ENCODE measurements at regions not wholly inside any gene's neighbourhood (a gene's known extent, or its start where the extent isn't known, plus 50 kb on each side); places are given as distances from the start of the nearest gene placed in this dataset.

GRCh38 chr9:1327467-1327866, 277.3 kb downstream of the DMRT2 start:
- Histone ChIP-seq H3K36me3 (ENCODE audit: control insufficient read depth, insufficient read depth, low read length) (no peaks in the 10 kb centered on the region), H3K27ac (no peak overlapping the region), H2AFZ (peak overlapping the region; percentile 22), H3K79me2 (no peaks in the 10 kb centered on the region), H3K4me1 (no peaks in the 10 kb centered on the region), H3K9ac (no peak overlapping the region), H3K9me3 (ENCODE audit: control insufficient read depth, low read length) (no peaks in the 10 kb centered on the region), H3K4me2 (ENCODE audit: low read length) (no peak overlapping the region), H3K4me3 (ENCODE audit: low read depth, low read length) (no peak overlapping the region), H3K27me3 (ENCODE audit: control insufficient read depth, insufficient read depth, low read length) (no peaks in the 10 kb centered on the region)
- TF ChIP-seq, protein P1, sequence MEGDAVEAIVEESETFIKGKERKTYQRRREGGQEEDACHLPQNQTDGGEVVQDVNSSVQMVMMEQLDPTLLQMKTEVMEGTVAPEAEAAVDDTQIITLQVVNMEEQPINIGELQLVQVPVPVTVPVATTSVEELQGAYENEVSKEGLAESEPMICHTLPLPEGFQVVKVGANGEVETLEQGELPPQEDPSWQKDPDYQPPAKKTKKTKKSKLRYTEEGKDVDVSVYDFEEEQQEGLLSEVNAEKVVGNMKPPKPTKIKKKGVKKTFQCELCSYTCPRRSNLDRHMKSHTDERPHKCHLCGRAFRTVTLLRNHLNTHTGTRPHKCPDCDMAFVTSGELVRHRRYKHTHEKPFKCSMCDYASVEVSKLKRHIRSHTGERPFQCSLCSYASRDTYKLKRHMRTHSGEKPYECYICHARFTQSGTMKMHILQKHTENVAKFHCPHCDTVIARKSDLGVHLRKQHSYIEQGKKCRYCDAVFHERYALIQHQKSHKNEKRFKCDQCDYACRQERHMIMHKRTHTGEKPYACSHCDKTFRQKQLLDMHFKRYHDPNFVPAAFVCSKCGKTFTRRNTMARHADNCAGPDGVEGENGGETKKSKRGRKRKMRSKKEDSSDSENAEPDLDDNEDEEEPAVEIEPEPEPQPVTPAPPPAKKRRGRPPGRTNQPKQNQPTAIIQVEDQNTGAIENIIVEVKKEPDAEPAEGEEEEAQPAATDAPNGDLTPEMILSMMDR (IDR thresholded peaks at IDR 0.05), result no peak

DNA sequence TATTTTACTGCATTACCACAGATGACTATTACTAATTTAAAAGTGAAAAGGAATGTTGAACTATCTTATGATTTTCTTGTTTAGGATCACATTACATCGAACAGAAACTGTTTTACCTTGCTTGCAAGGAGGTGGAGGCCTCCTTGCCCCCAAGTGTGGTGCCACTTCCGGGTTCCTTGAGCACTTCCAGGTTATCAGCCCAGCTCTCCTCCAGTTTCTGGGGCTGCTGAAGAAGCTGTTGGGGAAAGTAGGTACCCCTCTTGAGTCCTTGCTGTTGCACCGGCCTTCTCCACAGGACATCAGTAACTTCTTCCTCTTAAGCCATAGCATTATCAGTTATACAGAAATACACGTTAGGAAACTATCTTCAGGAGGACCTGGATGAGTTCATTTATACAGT, 278.2 kb downstream of the DMRT2 start:
- TF ChIP-seq, protein P1 (IDR thresholded peaks at IDR 0.05), result no peak
- no peaks in the 10 kb centered on the region for H3K9me3 ChIP-seq (ENCODE audit: control insufficient read depth, low read length)
- H3K27me3 ChIP-seq (ENCODE audit: control insufficient read depth, insufficient read depth, low read length), result no peaks in the 10 kb centered on the region
- no peak overlapping the region for H3K9ac ChIP-seq
- H3K36me3 ChIP-seq (ENCODE audit: control insufficient read depth, insufficient read depth, low read length), result no peaks in the 10 kb centered on the region
- H3K79me2 ChIP-seq, result no peaks in the 10 kb centered on the region
- no peak overlapping the region for H3K4me3 ChIP-seq (ENCODE audit: low read depth, low read length)
- peak overlapping the region; percentile 2 for H2AFZ ChIP-seq
- no peak overlapping the region for H3K27ac ChIP-seq
- no peak overlapping the region for H3K4me2 ChIP-seq (ENCODE audit: low read length)
- H3K4me1 ChIP-seq, result no peaks in the 10 kb centered on the region

- Histone ChIP-seq H3K4me1 (peaks cover 20% of the 10 kb centered on the region), H2AFZ (no peak overlapping the region), H3K79me2 (no peaks in the 10 kb centered on the region), H3K9me3 (ENCODE audit: control insufficient read depth, low read length) (no peaks in the 10 kb centered on the region), H3K27me3 (ENCODE audit: control insufficient read depth, insufficient read depth, low read length) (no peaks in the 10 kb centered on the region), H3K9ac (no peak overlapping the region), H3K4me2 (ENCODE audit: low read length) (no peak overlapping the region), H3K36me3 (ENCODE audit: control insufficient read depth, insufficient read depth, low read length) (no peaks in the 10 kb centered on the region), H3K27ac (no peak overlapping the region), H3K4me3 (ENCODE audit: low read depth, low read length) (no peak overlapping the region)
- TF ChIP-seq, protein P1 (IDR thresholded peaks at IDR 0.05), result no peak
Measured at GRCh38 chr9:1331546-1332038, 281.4 kb downstream of the DMRT2 start.

- H3K4me3 ChIP-seq (ENCODE audit: low read depth, low read length), result no peak overlapping the region
- H3K36me3 ChIP-seq (ENCODE audit: control insufficient read depth, insufficient read depth, low read length), result no peaks in the 10 kb centered on the region
- no peak overlapping the region for H3K4me2 ChIP-seq (ENCODE audit: low read length)
- peaks cover 20% of the 10 kb centered on the region for H3K4me1 ChIP-seq
- no peak overlapping the region for H2AFZ ChIP-seq
- H3K79me2 ChIP-seq, result no peaks in the 10 kb centered on the region
- TF ChIP-seq, protein P1 (IDR thresholded peaks at IDR 0.05), result no peak
- no peak overlapping the region for H3K9ac ChIP-seq
- H3K9me3 ChIP-seq (ENCODE audit: control insufficient read depth, low read length), result no peaks in the 10 kb centered on the region
- no peaks in the 10 kb centered on the region for H3K27me3 ChIP-seq (ENCODE audit: control insufficient read depth, insufficient read depth, low read length)
- no peak overlapping the region for H3K27ac ChIP-seq
Measured at GRCh38 chr9:1332156-1332555, 282.0 kb downstream of the DMRT2 start.

GRCh38 chr9:1335174-1335573, 285.0 kb downstream of the DMRT2 start:
- Histone ChIP-seq H3K4me3 (ENCODE audit: low read depth, low read length) (no peak overlapping the region), H3K27ac (peak overlapping the region; percentile 91), H3K27me3 (ENCODE audit: control insufficient read depth, insufficient read depth, low read length) (no peaks in the 10 kb centered on the region), H3K36me3 (ENCODE audit: control insufficient read depth, insufficient read depth, low read length) (no peaks in the 10 kb centered on the region), H2AFZ (no peak overlapping the region), H3K9me3 (ENCODE audit: control insufficient read depth, low read length) (no peaks in the 10 kb centered on the region), H3K79me2 (no peaks in the 10 kb centered on the region), H3K9ac (no peak overlapping the region), H3K4me2 (ENCODE audit: low read length) (no peak overlapping the region), H3K4me1 (peaks cover 20% of the 10 kb centered on the region)
- TF ChIP-seq, protein P1 (IDR thresholded peaks at IDR 0.05), result no peak

Data from parathyroid adenoma (tissue), 2 donors.